NB4 (cell line): ENCODE measurements at regions not wholly inside any gene's neighbourhood (a gene's known extent, or its start where the extent isn't known, plus 50 kb on each side); places are given as distances from the start of the nearest gene placed in this dataset.

Experiments
- CTCF ChIP-seq: IDR thresholded peaks from one replicate; pipeline ENCODE4 v1.5.1; 2012; ENCODE audit warnings: low read depth, low read length
- MAX ChIP-seq: IDR thresholded peaks from 2 replicates; pipeline ENCODE4 v1.6.1; 2011; ENCODE audit warnings: low read depth, low read length
- MYC ChIP-seq: IDR thresholded peaks from 2 replicates; pipeline ENCODE4 v1.6.1; 2011; ENCODE audit warnings: low read depth, low read length
- POLR2A ChIP-seq: IDR thresholded peaks from 2 replicates; pipeline ENCODE4 v1.6.1; 2011; ENCODE audit warnings: mild to moderate bottlenecking; ENCODE audit not compliant: insufficient read length; ENCODE audit errors: extremely low read depth

- TF ChIP-seq CTCF (no peak), POLR2A (no peak), MYC (no peak), MAX (no peak)
Measured at GRCh38 chr4:72744103-72744725, 175.2 kb upstream of the ADAMTS3 start.
